ENCODE measurements at regions not wholly inside any gene's neighbourhood (a gene's known extent, or its start where the extent isn't known, plus 50 kb on each side); places are given as distances from the start of the nearest gene placed in this dataset.

DNA sequence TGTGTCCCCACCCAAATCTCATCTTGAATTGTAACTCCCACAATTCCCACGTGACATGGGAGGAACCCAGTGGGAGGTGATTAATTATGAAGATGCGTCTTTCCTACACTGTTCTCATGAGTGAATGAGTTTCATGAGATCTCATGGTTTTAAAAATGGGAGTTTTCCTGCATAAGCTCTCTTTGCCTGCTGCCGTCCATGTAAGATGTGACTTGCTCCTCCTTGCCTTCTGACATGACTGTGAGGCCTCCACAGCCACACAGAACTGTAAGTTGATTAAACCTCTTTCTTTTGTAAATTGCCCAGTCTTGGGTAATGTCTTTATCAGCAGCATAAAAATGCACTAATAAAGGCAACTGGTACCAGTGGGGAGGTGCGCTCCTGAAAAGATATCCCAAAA lies 67.7 kb upstream of the DRGX start:
- TF ChIP-seq POLR2AphosphoS5 (IDR thresholded peaks at IDR 0.05) (no peak), POLR2A (IDR thresholded peaks at IDR 0.05) (no peak)
- TF ChIP-seq, protein P1, sequence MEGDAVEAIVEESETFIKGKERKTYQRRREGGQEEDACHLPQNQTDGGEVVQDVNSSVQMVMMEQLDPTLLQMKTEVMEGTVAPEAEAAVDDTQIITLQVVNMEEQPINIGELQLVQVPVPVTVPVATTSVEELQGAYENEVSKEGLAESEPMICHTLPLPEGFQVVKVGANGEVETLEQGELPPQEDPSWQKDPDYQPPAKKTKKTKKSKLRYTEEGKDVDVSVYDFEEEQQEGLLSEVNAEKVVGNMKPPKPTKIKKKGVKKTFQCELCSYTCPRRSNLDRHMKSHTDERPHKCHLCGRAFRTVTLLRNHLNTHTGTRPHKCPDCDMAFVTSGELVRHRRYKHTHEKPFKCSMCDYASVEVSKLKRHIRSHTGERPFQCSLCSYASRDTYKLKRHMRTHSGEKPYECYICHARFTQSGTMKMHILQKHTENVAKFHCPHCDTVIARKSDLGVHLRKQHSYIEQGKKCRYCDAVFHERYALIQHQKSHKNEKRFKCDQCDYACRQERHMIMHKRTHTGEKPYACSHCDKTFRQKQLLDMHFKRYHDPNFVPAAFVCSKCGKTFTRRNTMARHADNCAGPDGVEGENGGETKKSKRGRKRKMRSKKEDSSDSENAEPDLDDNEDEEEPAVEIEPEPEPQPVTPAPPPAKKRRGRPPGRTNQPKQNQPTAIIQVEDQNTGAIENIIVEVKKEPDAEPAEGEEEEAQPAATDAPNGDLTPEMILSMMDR (IDR thresholded peaks at IDR 0.05), result no peak

DNA sequence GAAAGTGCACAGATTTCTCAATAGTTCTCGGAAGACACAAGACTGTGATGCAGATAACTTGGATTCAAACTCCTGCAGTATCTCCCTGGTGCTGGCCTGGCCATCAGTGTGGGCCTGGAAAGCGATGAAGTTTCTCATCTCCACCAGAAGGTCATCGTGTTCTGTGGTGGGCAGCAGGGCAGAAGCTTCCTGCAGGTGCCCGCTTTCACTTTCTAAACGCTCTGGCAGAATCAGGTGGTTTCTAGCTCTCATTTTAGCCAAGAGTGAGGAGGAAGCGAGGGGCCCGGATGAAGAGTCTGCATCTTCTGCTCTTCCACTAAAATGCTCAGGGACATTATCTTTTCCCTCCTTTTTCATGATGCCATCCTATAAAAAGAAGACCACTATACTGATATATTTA lies 63.0 kb upstream of the DRGX start:
- H3K4me3 ChIP-seq, result no peak overlapping the region
- no peak overlapping the region for H3K27ac ChIP-seq
- H3K4me1 ChIP-seq, result no peaks in the 10 kb centered on the region
- intact Hi-C loops (cut with DNase I; ENCODE audit: low total_unique reads), result no loop called here
- DNase-seq (ENCODE audit: low spot score in 2 of 2), result no peak
- peaks cover 0 to 11% of the 10 kb centered on the region in 2 donors for H3K9me3 ChIP-seq
- H3K36me3 ChIP-seq, result no peaks in the 10 kb centered on the region
- no peaks in the 10 kb centered on the region for H3K27me3 ChIP-seq
- TF ChIP-seq, protein P1 (IDR thresholded peaks at IDR 0.05), result no peak

More for the DNA sequence above, 67.7 kb upstream of the DRGX start:
- peaks cover 0 to 3% of the 10 kb centered on the region in 2 donors for H3K9me3 ChIP-seq
- H3K4me3 ChIP-seq, result no peak overlapping the region
- no peak for DNase-seq (ENCODE audit: low spot score in 2 of 2)
- H3K4me1 ChIP-seq, result no peaks in the 10 kb centered on the region
- no peaks in the 10 kb centered on the region for H3K36me3 ChIP-seq
- H3K27ac ChIP-seq, result no peak overlapping the region
- no peaks in the 10 kb centered on the region for H3K27me3 ChIP-seq
- intact Hi-C loops (cut with DNase I; ENCODE audit: low total_unique reads), result no loop called here

DNA sequence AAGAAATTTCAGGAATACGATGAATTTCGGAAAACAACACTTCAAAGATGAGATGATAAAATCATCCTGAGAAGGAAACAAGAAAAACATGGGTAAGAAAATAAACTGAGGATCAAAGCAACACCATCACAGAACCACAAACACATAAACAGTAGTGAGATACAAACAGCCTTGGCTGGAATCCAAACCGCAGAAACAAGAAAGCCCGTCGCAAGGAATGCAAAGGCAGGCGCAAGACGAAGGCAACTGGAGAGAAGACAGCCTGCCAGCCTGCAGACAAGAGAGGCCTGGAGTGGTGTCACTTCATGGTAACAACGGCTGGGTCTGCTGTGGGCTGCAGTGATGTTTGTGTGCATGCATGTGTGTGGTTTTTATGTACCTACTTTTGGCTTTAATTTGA lies 61.8 kb upstream of the DRGX start:
- Histone ChIP-seq H3K9me3 (peaks cover 0 to 20% of the 10 kb centered on the region in 2 donors), H3K27ac (no peak overlapping the region), H3K4me3 (no peak overlapping the region), H3K4me1 (no peaks in the 10 kb centered on the region), H3K36me3 (no peaks in the 10 kb centered on the region), H3K27me3 (no peaks in the 10 kb centered on the region)
- intact Hi-C loops (cut with DNase I; ENCODE audit: low total_unique reads), result no loop called here
- DNase-seq (ENCODE audit: low spot score in 2 of 2), result no peak
- no peak for TF ChIP-seq POLR2AphosphoS5 (IDR thresholded peaks at IDR 0.05)
- TF ChIP-seq POLR2A (IDR thresholded peaks at IDR 0.05), result no peak
- TF ChIP-seq, protein P1 (IDR thresholded peaks at IDR 0.05), result no peak

DNA sequence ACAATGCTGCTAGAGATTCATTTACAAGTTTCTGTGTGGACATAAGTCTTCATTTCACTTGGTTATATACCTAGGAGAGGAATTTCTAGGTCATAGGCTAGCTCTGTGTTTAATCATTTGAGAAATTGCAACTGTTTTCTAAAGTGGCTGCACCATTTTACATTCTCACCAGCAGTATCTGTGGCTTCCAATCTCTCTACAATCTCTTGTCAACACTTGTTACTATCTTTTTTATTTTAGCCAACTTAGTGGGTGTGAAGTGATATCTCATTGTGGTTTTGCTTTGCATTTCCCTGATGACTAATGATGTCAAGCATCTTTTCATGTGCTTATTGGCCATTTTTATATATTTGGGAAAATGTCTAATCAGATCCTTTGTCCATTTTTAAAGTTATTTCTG lies 53.0 kb upstream of the DRGX start:
- Histone ChIP-seq H3K9me3 (peaks cover 6 to 31% of the 10 kb centered on the region in 2 donors), H3K27ac (no peak overlapping the region), H3K4me1 (no peaks in the 10 kb centered on the region), H3K4me3 (no peak overlapping the region), H3K36me3 (no peaks in the 10 kb centered on the region), H3K27me3 (no peaks in the 10 kb centered on the region)
- TF ChIP-seq POLR2A (IDR thresholded peaks at IDR 0.05) (no peak), POLR2AphosphoS5 (IDR thresholded peaks at IDR 0.05) (no peak)
- TF ChIP-seq, protein P1 (IDR thresholded peaks at IDR 0.05), result no peak
- intact Hi-C loops (cut with DNase I; ENCODE audit: low total_unique reads), result loop anchor here (10.0 kb wide), 1 partner anchor 1066 kb away; no protein-coding TSS in a partner anchor
- DNase-seq (ENCODE audit: low spot score in 2 of 2), result no peak

DNA sequence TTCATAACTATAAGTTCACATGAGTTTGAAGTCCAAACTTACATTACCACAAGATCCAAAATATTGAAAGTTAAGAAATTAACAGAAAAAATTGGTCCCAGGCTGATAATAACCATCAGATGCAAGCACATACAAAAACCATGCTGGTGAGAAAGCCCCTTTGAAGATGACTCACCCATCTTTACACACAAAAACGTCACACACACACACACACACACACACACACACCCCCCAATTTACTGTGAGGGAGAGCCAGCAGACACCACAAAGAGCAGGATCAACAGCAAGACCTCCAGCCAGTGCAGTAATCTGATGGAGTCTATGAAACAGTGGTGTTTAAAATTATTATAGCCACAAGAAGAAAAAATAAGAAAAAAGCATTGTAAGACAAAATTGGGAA lies 50.1 kb upstream of the DRGX start:
- DNase-seq (ENCODE audit: low spot score in 2 of 2), result no peak
- no peak overlapping the region for H3K27ac ChIP-seq
- H3K9me3 ChIP-seq, result peaks cover 6 to 14% of the 10 kb centered on the region in 2 donors
- no peaks in the 10 kb centered on the region for H3K4me1 ChIP-seq
- no peaks in the 10 kb centered on the region for H3K36me3 ChIP-seq
- H3K4me3 ChIP-seq, result no peak overlapping the region
- TF ChIP-seq, protein P1 (IDR thresholded peaks at IDR 0.05), result no peak
- no peak for TF ChIP-seq POLR2AphosphoS5 (IDR thresholded peaks at IDR 0.05)
- TF ChIP-seq POLR2A (IDR thresholded peaks at IDR 0.05), result no peak
- H3K27me3 ChIP-seq, result no peaks in the 10 kb centered on the region
- intact Hi-C loops (cut with DNase I; ENCODE audit: low total_unique reads), result loop anchor here (10.0 kb wide), 1 partner anchor 1069 kb away; no protein-coding TSS in a partner anchor

All from breast epithelium (tissue), 4 donors.